HG02610 (cell line): ENCODE measurements at regions not wholly inside any gene's neighbourhood (a gene's known extent, or its start where the extent isn't known, plus 50 kb on each side); places are given as distances from the start of the nearest gene placed in this dataset.

Experiments used
- ATAC-seq: cut with Tn5 transposase; IDR thresholded peaks from one replicate; pipeline ENCODE4 v1.9.1; 2021; ENCODE audit warnings: mild to moderate bottlenecking, moderate library complexity; ENCODE audit not compliant: unreplicated experiment

DNA sequence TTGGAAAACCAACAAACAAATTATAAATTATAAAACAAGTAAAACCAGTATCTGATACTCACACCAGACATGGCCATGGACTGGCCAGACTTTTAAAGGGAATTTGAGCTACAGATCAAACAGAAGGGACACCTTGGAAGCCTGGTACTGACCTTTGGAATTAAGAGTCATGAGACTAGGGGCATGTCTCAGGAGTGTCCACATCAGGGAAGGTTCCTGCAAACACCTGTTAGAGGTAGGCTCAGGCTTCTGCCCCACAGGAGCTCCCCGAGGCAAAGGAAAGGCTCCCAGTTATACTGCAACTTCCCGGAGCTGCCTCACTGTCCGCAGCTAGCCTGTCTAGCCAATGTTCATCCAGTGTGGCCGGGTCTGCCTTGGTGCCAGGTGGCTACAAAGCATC is 290.1 kb downstream of the BUD13 start:
- ATAC-seq, result no peak

DNA sequence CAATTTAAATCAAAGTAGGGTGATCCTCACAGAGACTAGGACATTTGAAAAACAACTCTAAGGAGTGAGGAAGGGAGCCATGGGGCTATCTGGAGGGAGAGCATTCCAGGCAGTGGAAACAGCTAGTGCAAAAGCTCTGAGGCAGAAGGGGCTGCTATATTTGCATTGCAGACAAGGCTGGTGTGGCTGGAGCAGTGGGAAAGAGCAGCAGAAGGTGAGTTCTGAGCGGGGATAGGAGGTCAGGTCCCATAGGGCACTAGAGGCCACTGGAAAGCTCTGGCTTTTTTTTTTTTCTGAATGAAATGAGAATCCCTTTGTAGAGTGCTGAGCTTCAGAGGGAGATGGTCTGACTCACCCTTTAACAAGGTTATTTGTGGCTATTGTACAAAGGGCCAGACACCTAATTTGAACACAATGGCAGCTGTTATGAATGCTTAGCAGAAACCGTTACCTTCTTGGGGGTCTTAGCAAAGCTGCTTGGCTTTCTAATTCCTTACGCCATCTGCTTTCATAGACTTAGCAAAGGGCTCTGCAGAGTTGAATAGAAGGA is 291.6 kb downstream of the BUD13 start:
- no peak for ATAC-seq

GRCh38 chr11:116478669-116479668 is 293.8 kb downstream of the BUD13 start:
- no peak for ATAC-seq

GRCh38 chr11:116478205-116478604 is 294.6 kb downstream of the BUD13 start:
- no peak for ATAC-seq

DNA sequence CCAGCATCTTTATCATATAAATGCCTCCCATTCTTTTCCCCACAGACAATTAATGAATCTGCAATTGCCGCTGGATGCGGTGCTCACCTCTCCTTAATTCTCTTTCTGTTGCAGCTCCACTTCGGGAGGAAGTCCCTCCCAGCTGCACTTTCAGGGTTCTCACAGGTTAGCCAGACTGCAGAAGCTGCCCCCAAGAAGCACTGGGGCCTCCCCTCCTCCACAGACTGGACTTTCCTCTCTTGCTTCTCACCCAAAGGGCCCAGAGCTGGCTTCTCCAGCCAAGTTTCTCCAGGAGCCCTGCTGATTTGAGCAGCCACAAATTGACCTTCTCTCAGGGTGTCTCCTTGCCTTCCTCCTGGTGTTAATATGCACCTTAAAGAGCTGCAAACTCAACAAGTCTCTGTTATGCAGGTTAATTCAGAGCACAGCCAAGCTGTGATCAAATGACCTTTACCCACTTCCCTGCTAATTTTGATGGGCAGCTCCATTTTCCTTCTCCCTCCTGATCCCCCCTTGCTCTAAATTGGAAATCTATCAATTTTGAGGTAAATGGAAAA is 298.9 kb downstream of the BUD13 start:
- no peak for ATAC-seq

DNA sequence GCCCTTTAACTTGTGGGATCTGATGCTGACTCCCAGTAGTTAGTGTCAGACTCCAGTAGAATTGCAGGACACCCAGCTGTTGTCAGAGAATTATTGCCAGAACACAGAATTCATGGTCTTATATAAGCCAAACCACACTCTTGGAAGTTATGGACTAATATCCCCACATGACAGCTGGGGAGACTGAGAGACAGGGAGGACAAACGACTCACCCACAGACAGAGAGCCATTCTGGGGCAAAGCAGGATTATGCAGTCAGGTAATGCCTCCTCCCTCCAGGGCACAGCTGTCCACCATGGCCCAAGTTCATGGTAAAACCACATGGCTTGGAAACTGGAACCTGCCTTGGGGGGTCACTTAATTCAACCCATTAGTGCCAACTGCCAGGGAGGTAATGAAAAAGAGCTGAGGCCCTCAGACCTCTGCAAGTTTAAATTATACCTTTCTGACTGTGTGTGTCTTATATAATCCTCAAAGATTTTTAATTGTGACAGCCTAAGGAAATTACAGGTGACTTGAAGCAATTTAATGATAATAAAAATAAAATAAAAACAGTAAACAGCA is 299.5 kb downstream of the BUD13 start:
- ATAC-seq, result no peak

DNA sequence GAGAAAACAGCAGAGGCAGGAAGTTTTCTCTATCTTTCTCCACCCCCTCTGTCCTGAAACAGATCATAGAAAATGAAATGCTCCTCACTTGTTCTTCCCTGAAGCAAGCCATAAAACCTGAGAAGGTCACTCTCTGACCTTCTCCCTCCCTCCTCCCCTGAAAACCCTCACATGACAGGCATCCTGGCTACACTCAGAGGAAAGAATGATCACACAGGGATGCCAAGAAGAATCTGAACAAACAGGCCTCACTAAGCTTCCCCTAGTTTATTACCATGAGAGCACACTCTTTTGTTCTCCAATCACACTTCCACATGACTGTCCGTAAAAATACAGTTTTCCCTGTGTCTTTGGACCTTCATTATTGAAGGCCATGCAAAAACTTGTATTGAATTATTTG is 300.1 kb downstream of the BUD13 start:
- no peak for ATAC-seq

- no peak for ATAC-seq
These were observed 301.1 kb downstream of the BUD13 start for GRCh38 chr11:116471608-116472256.

- no peak for ATAC-seq
These were observed 304.1 kb downstream of the BUD13 start for GRCh38 chr11:116468699-116469098.

DNA sequence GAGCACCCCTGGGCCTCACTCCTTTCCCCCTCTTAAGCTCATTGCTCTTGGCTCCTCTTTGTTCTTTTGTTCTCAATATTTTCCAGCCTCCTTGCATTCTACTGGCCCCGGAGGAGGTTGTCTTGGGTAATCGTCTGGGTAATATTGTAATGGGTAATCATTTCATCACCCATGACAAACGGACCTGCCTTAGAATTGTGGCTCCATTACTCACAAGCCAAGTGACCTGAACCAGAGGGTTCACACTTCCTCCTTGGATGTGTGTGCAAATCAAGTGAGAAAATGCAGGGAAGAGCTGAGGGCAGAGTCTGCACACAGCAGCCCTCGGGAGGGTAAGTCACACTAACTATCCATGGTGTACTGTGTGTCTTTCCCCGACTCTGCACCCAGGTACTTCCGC is 305.0 kb downstream of the BUD13 start:
- ATAC-seq, result no peak

- no peak for ATAC-seq
These were observed 306.0 kb downstream of the BUD13 start for GRCh38 chr11:116466801-116467200.

DNA sequence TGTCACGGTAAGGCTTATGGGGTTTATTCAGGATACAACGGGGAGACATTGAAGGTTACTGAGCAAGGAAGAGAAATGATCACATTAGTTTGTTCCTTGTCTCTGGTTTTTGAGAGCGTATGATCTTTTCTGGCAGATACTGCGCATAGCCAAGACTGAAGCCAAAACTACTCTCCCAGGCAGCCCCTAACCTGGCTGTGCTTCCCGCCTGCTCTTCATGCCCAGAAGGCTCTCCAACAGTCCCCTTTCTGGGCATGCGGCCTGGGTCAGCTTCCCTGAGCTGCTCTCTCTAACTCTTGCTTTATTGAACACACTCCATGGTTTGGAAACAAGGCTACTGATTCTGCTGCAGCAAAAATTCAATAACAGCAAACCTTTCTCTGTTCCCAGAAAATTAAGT is 306.6 kb downstream of the BUD13 start:
- no peak for ATAC-seq

DNA sequence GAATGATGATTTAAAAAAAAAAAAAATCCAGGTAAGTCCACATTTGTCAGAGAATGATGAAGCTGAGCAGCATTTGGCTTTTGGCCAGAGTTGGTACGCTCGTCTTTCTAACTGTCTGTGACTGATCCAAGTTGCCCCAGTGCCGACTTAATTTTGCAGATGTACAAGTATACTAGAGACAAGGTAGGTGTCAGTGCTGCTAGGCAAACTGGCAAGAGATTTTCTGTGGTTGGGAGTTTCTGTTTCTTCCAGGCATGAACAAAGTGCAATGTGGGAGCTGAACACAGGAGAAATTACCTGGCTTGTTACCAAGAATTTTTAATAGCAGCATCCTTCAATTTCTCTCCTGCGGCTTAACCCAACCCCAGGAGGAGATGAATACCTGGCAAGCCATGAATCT is 307.7 kb downstream of the BUD13 start:
- ATAC-seq, result no peak

DNA sequence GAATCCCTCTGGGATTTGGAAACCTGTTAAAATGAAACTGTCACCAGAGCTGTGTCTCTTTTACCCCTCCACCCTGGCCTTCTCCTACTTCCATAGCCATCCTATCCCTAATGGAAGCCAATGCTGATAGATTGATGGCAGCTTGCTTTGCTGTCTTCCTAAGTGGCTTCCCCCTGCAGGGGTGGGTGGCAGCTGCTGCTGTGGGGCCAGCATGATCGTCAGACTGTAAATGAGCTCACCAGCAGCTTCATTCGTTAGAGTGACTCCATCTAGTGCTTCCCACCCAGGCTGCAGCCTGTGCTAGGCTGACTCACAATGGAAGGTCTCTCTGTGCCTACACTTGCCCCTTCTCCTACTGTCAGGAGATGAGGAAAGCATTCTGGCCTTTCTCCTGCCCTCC is 311.0 kb downstream of the BUD13 start:
- no peak for ATAC-seq

DNA sequence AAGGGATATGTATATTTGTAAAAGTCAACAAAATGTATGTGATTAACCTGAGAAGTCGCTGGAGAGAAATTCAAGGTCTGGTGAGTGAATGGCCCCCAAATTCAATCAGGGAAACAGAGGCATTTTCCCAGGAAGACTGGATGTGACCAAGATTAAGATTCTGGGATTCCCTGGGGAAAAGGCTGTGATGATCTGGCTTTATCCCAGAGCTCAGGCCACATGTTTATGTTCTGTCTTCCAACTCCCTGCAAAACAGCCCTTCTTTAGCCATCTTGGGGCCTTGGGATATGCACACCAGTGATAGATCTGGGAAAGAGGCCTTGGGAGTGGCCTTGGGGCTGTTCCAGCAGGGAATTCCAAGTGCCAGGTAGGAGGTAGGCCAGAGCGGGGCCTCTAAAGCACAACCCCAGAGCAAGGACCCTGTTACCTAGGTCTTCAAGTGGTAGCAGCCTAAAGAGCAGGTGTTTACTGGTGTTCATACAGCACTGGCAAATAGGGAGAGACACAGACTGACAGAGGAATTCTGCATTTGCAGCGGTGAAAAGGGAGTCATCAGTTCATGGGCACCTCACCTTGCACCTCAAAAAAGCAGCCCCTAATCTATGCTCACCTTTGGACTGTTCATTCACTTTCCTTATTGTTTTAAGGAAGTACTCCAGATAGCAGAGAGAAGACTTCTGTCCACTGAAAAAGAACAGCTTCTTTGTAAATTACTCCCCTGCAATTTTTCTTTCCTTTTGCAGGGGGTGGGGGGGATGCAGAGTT is 312.4 kb downstream of the BUD13 start:
- ATAC-seq, result no peak

- no peak for ATAC-seq
These were observed 313.4 kb downstream of the BUD13 start for GRCh38 chr11:116459185-116460045.

DNA sequence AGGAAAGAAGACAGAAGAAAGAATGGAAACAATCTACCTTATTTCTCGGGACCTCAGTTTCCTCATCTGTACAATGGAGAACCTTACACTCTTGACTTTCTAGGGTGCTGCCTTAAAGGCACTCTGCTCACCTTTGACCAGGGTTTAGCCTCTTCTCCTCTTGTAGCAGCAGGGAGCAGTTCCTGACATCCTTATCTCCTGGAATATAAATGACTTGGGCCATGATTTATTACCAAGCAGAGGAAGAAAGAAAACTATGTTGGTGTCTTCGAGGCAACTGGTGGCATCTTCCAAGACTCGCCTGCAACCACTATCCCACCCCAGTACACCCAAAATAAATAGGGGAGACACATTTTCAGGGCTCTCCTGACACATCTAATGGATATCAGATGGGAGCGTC is 314.2 kb downstream of the BUD13 start:
- ATAC-seq, result no peak

- ATAC-seq, result no peak
These were observed 315.3 kb downstream of the BUD13 start for GRCh38 chr11:116457336-116458007.

GRCh38 chr11:116454951-116455350 is 317.8 kb downstream of the BUD13 start:
- ATAC-seq, result no peak
